ENCODE measurements at regions not wholly inside any gene's neighbourhood (a gene's known extent, or its start where the extent isn't known, plus 50 kb on each side); places are given as distances from the start of the nearest gene placed in this dataset.
A peak's percentile ranks its signal among the peaks of the same experiment; 100 is the strongest.

DNA sequence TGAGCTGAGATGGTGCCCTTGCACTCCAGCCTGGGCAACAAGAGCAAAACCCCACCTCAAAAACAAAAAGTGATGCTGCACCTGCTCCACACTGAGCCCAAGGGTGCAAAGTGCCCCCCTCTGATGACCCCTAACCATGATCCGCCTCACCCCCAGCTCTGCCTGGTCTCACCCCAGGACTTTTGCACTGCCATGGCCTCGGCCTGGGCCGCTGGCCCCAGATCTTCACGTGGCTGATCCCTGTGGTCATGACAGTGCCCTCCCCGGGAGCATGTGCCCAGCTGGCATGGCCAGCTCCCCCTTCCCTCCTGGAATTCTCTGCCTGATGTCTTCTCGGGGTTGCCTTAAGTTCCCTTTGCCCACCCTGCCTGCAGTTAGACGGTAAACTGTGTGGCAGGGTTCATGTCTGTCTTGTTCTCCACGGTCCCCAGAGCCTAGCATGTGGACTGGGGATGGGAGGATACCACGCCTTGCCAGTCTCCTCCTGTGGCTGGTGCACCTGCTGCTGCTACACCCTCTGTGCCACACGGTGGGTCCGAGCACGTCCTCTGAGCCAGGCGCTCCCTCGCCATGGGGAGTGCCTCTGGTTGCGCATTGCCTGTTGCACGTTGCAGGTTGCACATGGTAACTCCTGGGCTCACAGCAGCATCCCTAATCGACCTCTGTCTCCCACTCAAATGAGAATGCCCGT lies 77.4 kb upstream of the PPP1R26 start:
- H3K9ac ChIP-seq (ENCODE audit: low read length): no peak overlapping the region
- H3K9me3 ChIP-seq (ENCODE audit: control insufficient read depth, low read length): peaks cover 5% of the 10 kb centered on the region
- H3K14ac ChIP-seq (ENCODE audit: low read length in 2 of 2): no peak overlapping the region
- peaks cover 0 to 22% of the 10 kb centered on the region in 2 experiments for H3K27me3 ChIP-seq (ENCODE audit: control insufficient read depth in 1 of 2, insufficient read depth in 1 of 2, low read length in 2 of 2)
- no peak overlapping the region for H4K8ac ChIP-seq (ENCODE audit: low read length)
- no peak for DNase-seq
- no peak overlapping the region for H2AK5ac ChIP-seq (ENCODE audit: low read length, severe bottlenecking)
- H2BK5ac ChIP-seq (ENCODE audit: low read depth, low read length, poor library complexity, severe bottlenecking): no peak overlapping the region
- H4K91ac ChIP-seq (ENCODE audit: low read length): no peak overlapping the region
- no peaks in the 10 kb centered on the region for H3K4me1 ChIP-seq (ENCODE audit: control insufficient read depth, insufficient read depth, low read depth, low read length)
- no peaks in the 10 kb centered on the region for H3K36me3 ChIP-seq (ENCODE audit: control insufficient read depth in 1 of 2, insufficient read depth in 2 of 2, low read depth in 1 of 2, low read length in 2 of 2)
- no peak overlapping the region for H3K4me2 ChIP-seq (ENCODE audit: low read length, poor library complexity, severe bottlenecking)
- H3K18ac ChIP-seq (ENCODE audit: low read depth in 1 of 2, low read length in 2 of 2): no peak overlapping the region
- no peak overlapping the region for H3K27ac ChIP-seq (ENCODE audit: low read length, poor library complexity, severe bottlenecking)
- no peak overlapping the region for H3K4ac ChIP-seq (ENCODE audit: low read depth in 1 of 2, low read length in 2 of 2)
- no peaks in the 10 kb centered on the region for H3K79me1 ChIP-seq (replicated peaks; ENCODE audit: low read length, poor library complexity, severe bottlenecking)
- H2BK12ac ChIP-seq (ENCODE audit: low read length in 2 of 2): no peak overlapping the region
- H3K4me3 ChIP-seq (ENCODE audit: insufficient read depth in 1 of 2, low read depth in 1 of 2, low read length in 2 of 2): no peak overlapping the region
- no peak overlapping the region for H2BK15ac ChIP-seq (ENCODE audit: low read depth, poor library complexity, severe bottlenecking)
- 76% methylated on average over 18 of the region's 18 CpGs for WGBS
- H2AFZ ChIP-seq (ENCODE audit: low read depth, low read length): no peak overlapping the region
- H3K23ac ChIP-seq (ENCODE audit: low read length in 2 of 2): no peak overlapping the region
- no peak overlapping the region for H2BK120ac ChIP-seq (ENCODE audit: low read depth, low read length)

DNA sequence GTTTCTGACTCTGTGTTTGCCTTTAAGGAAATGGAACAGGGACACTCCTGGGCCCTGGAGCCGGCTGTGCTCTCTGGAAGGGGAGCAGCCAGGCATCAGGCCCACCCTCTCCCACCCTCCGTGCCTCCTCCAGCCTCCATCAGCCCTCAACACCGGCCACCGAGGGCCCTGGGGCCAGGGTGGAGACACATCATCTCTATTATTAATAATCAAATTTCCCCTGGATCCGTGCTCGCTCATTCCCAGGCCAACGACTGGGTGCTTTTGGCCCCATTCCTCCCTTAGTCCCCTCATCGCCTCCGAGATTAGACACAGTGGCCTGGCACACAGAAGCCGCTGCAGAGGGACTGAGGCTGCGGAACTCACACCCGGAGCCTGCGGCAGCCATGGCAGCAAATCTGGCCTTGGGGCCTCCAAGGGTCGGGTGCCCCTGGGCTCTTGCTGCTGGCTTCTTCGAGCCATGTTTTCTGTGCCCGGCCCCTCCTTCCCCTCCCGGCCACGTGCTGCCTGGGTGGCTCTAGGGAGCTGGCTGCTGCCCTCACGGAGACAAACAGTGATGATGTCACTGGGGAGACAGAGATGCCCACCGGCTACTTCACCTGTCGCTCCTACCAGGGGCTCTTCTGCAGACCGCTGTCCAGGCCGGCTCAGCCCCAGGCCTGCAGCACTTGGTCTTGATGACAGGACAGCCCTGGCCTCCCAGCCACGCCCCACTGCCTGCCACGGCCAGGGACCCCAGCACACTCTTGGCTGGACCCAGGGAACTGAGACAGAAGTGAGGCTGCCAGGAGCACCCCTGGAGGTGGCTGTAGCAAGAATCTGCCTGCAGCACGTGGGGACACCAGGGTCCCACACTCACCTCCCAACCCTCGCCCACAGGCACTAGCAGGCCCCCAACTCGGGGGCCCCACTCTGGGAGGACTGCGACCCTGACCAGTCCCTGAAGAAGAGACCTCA lies 76.6 kb upstream of the PPP1R26 start:
- no peak overlapping the region for H3K4me2 ChIP-seq (ENCODE audit: low read length, poor library complexity, severe bottlenecking)

DNA sequence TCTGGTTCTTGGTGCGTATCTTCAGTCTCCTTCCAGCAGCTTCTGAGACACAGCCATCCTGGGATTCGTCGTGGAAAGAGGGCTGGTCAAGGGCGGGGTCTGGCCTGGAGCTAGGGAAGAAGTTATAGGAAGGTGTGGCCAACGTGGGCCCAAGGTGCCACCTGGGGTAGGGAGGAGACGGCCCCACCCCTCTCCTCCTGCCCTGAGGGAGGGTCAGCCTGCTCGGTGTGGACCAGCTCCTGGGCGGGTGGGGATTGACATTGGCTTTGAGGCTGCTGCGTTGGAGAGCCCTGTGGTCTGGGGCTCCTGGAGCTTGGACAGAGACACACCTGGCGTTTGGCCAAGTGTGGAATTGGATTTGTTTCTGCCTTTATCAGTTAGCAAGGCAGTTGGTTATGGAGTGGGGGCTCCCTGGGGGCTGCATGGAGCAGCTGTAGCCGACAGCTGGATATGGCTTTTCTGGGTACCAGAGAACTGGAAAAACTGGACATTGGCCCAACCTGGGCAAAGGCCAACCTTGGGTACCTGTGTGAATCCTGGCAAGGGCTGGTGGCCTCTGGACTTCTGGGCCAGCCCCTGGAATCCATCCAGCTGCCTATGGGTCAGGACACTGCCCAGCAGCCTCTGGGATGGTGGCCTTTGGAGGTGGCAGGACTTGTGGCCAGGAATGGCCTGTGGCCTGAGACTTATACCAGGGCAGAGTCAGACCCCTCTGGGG lies 75.7 kb upstream of the PPP1R26 start:
- Histone ChIP-seq H3K4me3 (ENCODE audit: insufficient read depth in 1 of 2, low read depth in 1 of 2, low read length in 2 of 2) (peak overlapping the region in 1 of 2 experiments; percentile 21), H3K9me3 (ENCODE audit: control insufficient read depth, low read length) (peaks cover 7% of the 10 kb centered on the region), H3K27ac (ENCODE audit: low read length, poor library complexity, severe bottlenecking) (no peak overlapping the region), H4K8ac (ENCODE audit: low read length) (no peak overlapping the region), H3K79me1 (replicated peaks; ENCODE audit: low read length, poor library complexity, severe bottlenecking) (no peaks in the 10 kb centered on the region), H3K18ac (ENCODE audit: low read depth in 1 of 2, low read length in 2 of 2) (no peak overlapping the region), H2AK5ac (ENCODE audit: low read length, severe bottlenecking) (no peak overlapping the region), H4K91ac (ENCODE audit: low read length) (no peak overlapping the region), H2BK15ac (ENCODE audit: low read depth, poor library complexity, severe bottlenecking) (no peak overlapping the region), H3K9ac (ENCODE audit: low read length) (no peak overlapping the region), H3K36me3 (ENCODE audit: control insufficient read depth in 1 of 2, insufficient read depth in 2 of 2, low read depth in 1 of 2, low read length in 2 of 2) (no peaks in the 10 kb centered on the region), H3K4ac (ENCODE audit: low read depth in 1 of 2, low read length in 2 of 2) (no peak overlapping the region), H3K14ac (ENCODE audit: low read length in 2 of 2) (no peak overlapping the region), H3K4me2 (ENCODE audit: low read length, poor library complexity, severe bottlenecking) (no peak overlapping the region), H3K4me1 (ENCODE audit: control insufficient read depth, insufficient read depth, low read depth, low read length) (no peaks in the 10 kb centered on the region), H2AFZ (ENCODE audit: low read depth, low read length) (no peak overlapping the region), H2BK12ac (ENCODE audit: low read length in 2 of 2) (no peak overlapping the region), H2BK5ac (ENCODE audit: low read depth, low read length, poor library complexity, severe bottlenecking) (no peak overlapping the region), H3K27me3 (ENCODE audit: control insufficient read depth in 1 of 2, insufficient read depth in 1 of 2, low read length in 2 of 2) (peaks cover 0 to 32% of the 10 kb centered on the region in 2 experiments), H2BK120ac (ENCODE audit: low read depth, low read length) (no peak overlapping the region), H3K23ac (ENCODE audit: low read length in 2 of 2) (peak overlapping the region in 1 of 2 experiments; percentile 43)
- no peak for DNase-seq
- 73% methylated on average over 11 of the region's 11 CpGs for WGBS

More for the DNA sequence above, 76.6 kb upstream of the PPP1R26 start:
- no peak overlapping the region for H2AK5ac ChIP-seq (ENCODE audit: low read length, severe bottlenecking)
- peaks cover 0 to 24% of the 10 kb centered on the region in 2 experiments for H3K27me3 ChIP-seq (ENCODE audit: control insufficient read depth in 1 of 2, insufficient read depth in 1 of 2, low read length in 2 of 2)
- no peak overlapping the region for H3K4ac ChIP-seq (ENCODE audit: low read depth in 1 of 2, low read length in 2 of 2)
- no peak overlapping the region for H3K27ac ChIP-seq (ENCODE audit: low read length, poor library complexity, severe bottlenecking)
- H3K18ac ChIP-seq (ENCODE audit: low read depth in 1 of 2, low read length in 2 of 2): no peak overlapping the region
- H3K4me1 ChIP-seq (ENCODE audit: control insufficient read depth, insufficient read depth, low read depth, low read length): no peaks in the 10 kb centered on the region
- peak overlapping the region in 1 of 2 experiments; percentile 21 for H3K4me3 ChIP-seq (ENCODE audit: insufficient read depth in 1 of 2, low read depth in 1 of 2, low read length in 2 of 2)
- H2BK12ac ChIP-seq (ENCODE audit: low read length in 2 of 2): no peak overlapping the region
- no peaks in the 10 kb centered on the region for H3K36me3 ChIP-seq (ENCODE audit: control insufficient read depth in 1 of 2, insufficient read depth in 2 of 2, low read depth in 1 of 2, low read length in 2 of 2)
- H4K91ac ChIP-seq (ENCODE audit: low read length): no peak overlapping the region
- H2BK120ac ChIP-seq (ENCODE audit: low read depth, low read length): no peak overlapping the region
- H2BK15ac ChIP-seq (ENCODE audit: low read depth, poor library complexity, severe bottlenecking): no peak overlapping the region
- peak overlapping the region in 1 of 2 experiments; percentile 43 for H3K23ac ChIP-seq (ENCODE audit: low read length in 2 of 2)
- no peak for DNase-seq
- no peak overlapping the region for H3K9ac ChIP-seq (ENCODE audit: low read length)
- no peaks in the 10 kb centered on the region for H3K79me1 ChIP-seq (replicated peaks; ENCODE audit: low read length, poor library complexity, severe bottlenecking)
- H2BK5ac ChIP-seq (ENCODE audit: low read depth, low read length, poor library complexity, severe bottlenecking): no peak overlapping the region
- 84% methylated on average over 29 of the region's 29 CpGs for WGBS
- H3K14ac ChIP-seq (ENCODE audit: low read length in 2 of 2): no peak overlapping the region
- no peak overlapping the region for H2AFZ ChIP-seq (ENCODE audit: low read depth, low read length)
- H4K8ac ChIP-seq (ENCODE audit: low read length): no peak overlapping the region
- peaks cover 7% of the 10 kb centered on the region for H3K9me3 ChIP-seq (ENCODE audit: control insufficient read depth, low read length)

Data from mesenchymal stem cell (in vitro differentiated cells and primary cell).